Suppressor macrophage treated with lipopolysaccharide for 1 hour (primary cell): ENCODE measurements at regions not wholly inside any gene's neighbourhood (a gene's known extent, or its start where the extent isn't known, plus 50 kb on each side); places are given as distances from the start of the nearest gene placed in this dataset.

Experiments used
- DNase-seq, 3 donors: peaks; one replicate each; pipeline ENCODE4 v3.0.0-alpha.2; 2020 to 2022

- DNase-seq = peak in 2 of 3 donors; percentile 27 to 33
Measured at GRCh38 chr2:15782009-15782751, 158.2 kb upstream of the MYCN start.

GRCh38 chr2:15782769-15783294 is 157.5 kb upstream of the MYCN start:
- no peak for DNase-seq

- DNase-seq = no peak
Measured at GRCh38 chr2:15783489-15783888, 156.9 kb upstream of the MYCN start.

- DNase-seq = no peak
Measured at GRCh38 chr2:15784106-15784885, 156.1 kb upstream of the MYCN start.

GRCh38 chr2:15784886-15785801 is 155.2 kb upstream of the MYCN start:
- DNase-seq = no peak

- DNase-seq = no peak
Measured at GRCh38 chr2:15786003-15786654, 154.2 kb upstream of the MYCN start.

GRCh38 chr2:15786901-15787300 is 153.4 kb upstream of the MYCN start:
- DNase-seq = no peak

- no peak for DNase-seq
Measured at GRCh38 chr2:15787535-15788454, 152.6 kb upstream of the MYCN start.

- DNase-seq = no peak
Measured at GRCh38 chr2:15788455-15788829, 151.9 kb upstream of the MYCN start.

GRCh38 chr2:15788830-15789229 is 151.5 kb upstream of the MYCN start:
- DNase-seq = no peak

- no peak for DNase-seq
Measured at GRCh38 chr2:15789381-15790062, 150.8 kb upstream of the MYCN start.

GRCh38 chr2:15790326-15790725 is 150.0 kb upstream of the MYCN start:
- DNase-seq = no peak

- no peak for DNase-seq
Measured at GRCh38 chr2:15790838-15791237, 149.5 kb upstream of the MYCN start.

- DNase-seq = no peak
Measured at GRCh38 chr2:15791294-15791693, 149.1 kb upstream of the MYCN start.

GRCh38 chr2:15792331-15792730 is 148.0 kb upstream of the MYCN start:
- DNase-seq = no peak

GRCh38 chr2:15793078-15793913 is 147.1 kb upstream of the MYCN start:
- no peak for DNase-seq

GRCh38 chr2:15793978-15794377 is 146.4 kb upstream of the MYCN start:
- DNase-seq = no peak

GRCh38 chr2:15794608-15795134 is 145.7 kb upstream of the MYCN start:
- DNase-seq = no peak

- no peak for DNase-seq
Measured at GRCh38 chr2:15795426-15795825, 144.9 kb upstream of the MYCN start.
